BLaER1 (cell line): ENCODE measurements at regions not wholly inside any gene's neighbourhood (a gene's known extent, or its start where the extent isn't known, plus 50 kb on each side); places are given as distances from the start of the nearest gene placed in this dataset.
A peak's percentile ranks its signal among the peaks of the same experiment; 100 is the strongest.
"Not testable (repeated sequence)": the region's sequence is repeated elsewhere in the genome, so short reads cannot be mapped to it uniquely, and the experiment has no call there.

Experiments used
- H3K27ac ChIP-seq: shearing (Covaris generic); formaldehyde crosslinking; 2 replicates; pipeline ENCODE4 v1.8.1; 2022
- H3K27me3 ChIP-seq: shearing (Covaris generic); formaldehyde crosslinking; 2 replicates; pipeline ENCODE4 v1.8.1; 2022
- H3K36me3 ChIP-seq: shearing (Covaris generic); formaldehyde crosslinking; 2 replicates; pipeline ENCODE4 v1.8.1; 2022
- H3K4me1 ChIP-seq: shearing (Covaris generic); formaldehyde crosslinking; 2 replicates; pipeline ENCODE4 v1.8.1; 2022
- H3K4me2 ChIP-seq: shearing (Covaris generic); formaldehyde crosslinking; 2 replicates; pipeline ENCODE4 v1.8.1; 2022
- H3K4me3 ChIP-seq: shearing (Covaris generic); formaldehyde crosslinking; 2 replicates; pipeline ENCODE4 v1.8.1; 2022
- H3K9ac ChIP-seq: shearing (Covaris generic); formaldehyde crosslinking; 2 replicates; pipeline ENCODE4 v1.8.1; 2022
- H3K9me3 ChIP-seq: shearing (Covaris generic); formaldehyde crosslinking; 2 replicates; pipeline ENCODE4 v1.8.1; 2022
- H4K20me1 ChIP-seq: shearing (Covaris generic); formaldehyde crosslinking; 2 replicates; pipeline ENCODE4 v1.8.1; 2022
- Cebpa-rat ChIP-seq: shearing (Covaris generic); IDR thresholded peaks from 2 replicates; pipeline ENCODE4 v1.8.1; 2022

DNA sequence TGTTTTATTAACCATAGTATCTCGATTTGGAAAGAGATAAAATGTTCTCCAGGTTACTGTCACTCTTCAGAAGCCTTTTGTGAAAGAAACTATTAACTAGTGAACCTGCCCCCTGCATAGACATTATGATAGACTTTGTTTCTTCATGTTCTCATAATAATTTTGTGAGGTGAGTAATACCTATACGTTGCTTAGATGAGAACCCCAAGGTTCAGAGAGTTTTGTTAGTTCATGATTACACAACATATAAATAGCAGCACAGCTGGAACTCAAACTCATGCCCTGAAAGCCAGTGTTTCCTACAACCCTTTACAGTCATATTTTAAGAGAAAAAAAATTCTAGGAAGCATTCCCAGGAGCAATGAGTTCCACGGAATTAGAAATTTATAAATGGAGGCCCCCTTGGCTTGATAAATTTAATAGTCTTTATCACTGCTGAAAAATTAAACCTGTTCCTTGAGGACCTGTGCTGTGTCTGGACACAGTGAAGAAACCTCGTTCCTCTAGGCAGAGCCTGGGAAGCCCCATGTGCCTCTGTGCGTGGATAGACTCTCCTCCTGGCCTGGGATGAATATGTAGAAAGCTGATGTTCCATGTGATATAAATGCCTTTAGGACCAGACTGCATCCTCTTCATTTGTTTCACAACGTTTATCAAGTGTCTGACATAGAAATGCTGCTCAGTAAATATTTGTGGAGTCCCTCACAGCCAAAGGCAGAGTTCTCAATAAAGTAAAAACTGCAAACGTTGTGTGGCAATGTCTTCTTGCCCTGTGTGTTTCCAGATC, 1257.0 kb upstream of the GYPC start:
- Histone ChIP-seq H3K4me3 (no peak overlapping the region), H3K9me3 (no peaks in the 10 kb centered on the region), H3K4me2 (no peak overlapping the region), H3K4me1 (no peaks in the 10 kb centered on the region), H3K36me3 (no peaks in the 10 kb centered on the region), H3K27ac (no peak overlapping the region), H3K27me3 (no peaks in the 10 kb centered on the region), H4K20me1 (no peaks in the 10 kb centered on the region), H3K9ac (no peak overlapping the region)
- TF ChIP-seq Cebpa-rat = no peak

DNA sequence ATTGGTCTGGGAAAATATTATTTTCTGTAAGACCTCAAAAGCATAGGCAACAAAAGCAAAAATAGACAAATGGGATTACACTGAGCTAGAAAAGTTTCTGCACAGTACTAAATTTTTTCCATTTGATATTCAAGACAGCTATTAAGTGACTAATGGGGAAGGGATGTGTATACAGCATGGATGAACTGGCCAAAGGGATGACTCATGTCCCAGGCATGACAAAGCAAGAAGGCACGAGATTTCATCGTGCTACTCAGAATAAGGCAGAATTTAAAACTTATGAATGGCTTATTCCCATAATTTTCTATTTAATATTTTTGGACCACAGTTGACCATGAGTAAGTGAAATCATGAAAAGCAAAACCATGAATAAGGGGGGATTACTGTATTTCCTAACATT, 1250.1 kb upstream of the GYPC start:
- no peak overlapping the region for H3K27ac ChIP-seq
- no peaks in the 10 kb centered on the region for H3K27me3 ChIP-seq
- no peaks in the 10 kb centered on the region for H4K20me1 ChIP-seq
- no peak overlapping the region for H3K4me3 ChIP-seq
- no peak overlapping the region for H3K4me2 ChIP-seq
- TF ChIP-seq Cebpa-rat = no peak
- no peak overlapping the region for H3K9ac ChIP-seq
- no peaks in the 10 kb centered on the region for H3K9me3 ChIP-seq
- H3K4me1 ChIP-seq = no peaks in the 10 kb centered on the region
- no peaks in the 10 kb centered on the region for H3K36me3 ChIP-seq

DNA sequence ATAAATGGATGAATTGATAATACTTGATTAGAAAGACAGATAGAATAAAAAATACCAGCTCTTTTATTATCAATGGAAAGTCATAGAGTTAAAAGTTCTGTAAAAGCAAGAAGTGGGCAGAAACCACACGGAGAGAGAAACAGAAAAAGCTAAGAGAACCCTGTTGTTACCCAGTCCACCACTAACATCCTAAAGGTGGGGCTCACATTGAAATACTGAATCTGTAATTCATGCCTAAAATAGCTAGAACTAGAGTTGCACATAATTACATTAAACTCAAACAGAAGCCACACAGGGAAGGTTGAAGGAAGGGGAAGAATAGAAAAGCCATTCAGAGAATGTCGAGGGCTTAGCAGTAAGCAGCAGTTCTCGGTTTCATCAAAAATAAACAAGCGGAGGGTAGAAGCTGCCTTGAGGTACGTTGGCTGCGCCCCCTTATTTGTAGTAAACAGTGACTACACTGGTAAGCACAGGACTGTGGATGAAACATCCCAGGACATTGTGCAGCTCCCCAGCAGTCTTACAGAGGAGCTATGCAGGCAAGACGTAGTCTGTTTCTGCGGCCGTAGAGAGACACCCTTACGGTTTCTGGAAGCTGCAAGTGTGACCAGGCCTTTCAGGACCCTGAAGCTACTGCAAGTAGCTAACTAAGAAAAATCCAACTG, 1247.0 kb upstream of the GYPC start:
- H3K27ac ChIP-seq = no peak overlapping the region
- H3K4me3 ChIP-seq = no peak overlapping the region
- H3K27me3 ChIP-seq = no peaks in the 10 kb centered on the region
- H3K4me1 ChIP-seq = no peaks in the 10 kb centered on the region
- no peaks in the 10 kb centered on the region for H4K20me1 ChIP-seq
- H3K4me2 ChIP-seq = no peak overlapping the region
- no peak overlapping the region for H3K9ac ChIP-seq
- no peak for TF ChIP-seq Cebpa-rat
- H3K9me3 ChIP-seq = no peaks in the 10 kb centered on the region
- no peaks in the 10 kb centered on the region for H3K36me3 ChIP-seq

GRCh38 chr2:125418483-125418882, 1237.5 kb upstream of the GYPC start:
- Histone ChIP-seq H3K4me2 (no peak overlapping the region), H3K36me3 (no peaks in the 10 kb centered on the region), H3K4me1 (no peaks in the 10 kb centered on the region), H4K20me1 (no peaks in the 10 kb centered on the region), H3K9ac (no peak overlapping the region), H3K4me3 (no peak overlapping the region), H3K27ac (no peak overlapping the region), H3K27me3 (no peaks in the 10 kb centered on the region), H3K9me3 (peaks cover 8% of the 10 kb centered on the region)
- no peak for TF ChIP-seq Cebpa-rat

GRCh38 chr2:125422198-125422770, 1233.7 kb upstream of the GYPC start:
- H3K4me3 ChIP-seq, H3K27me3 ChIP-seq, H3K9me3 ChIP-seq, H3K4me1 ChIP-seq, H4K20me1 ChIP-seq, H3K27ac ChIP-seq, H3K36me3 ChIP-seq, H3K4me2 ChIP-seq, H3K9ac ChIP-seq: not testable (repeated sequence)

GRCh38 chr2:125424266-125424785, 1231.6 kb upstream of the GYPC start:
- Histone ChIP-seq H3K27ac (no peak overlapping the region), H3K4me1 (peaks cover 16% of the 10 kb centered on the region; the same call in 1 of the 2 replicates), H4K20me1 (no peaks in the 10 kb centered on the region), H3K9me3 (peaks cover 8% of the 10 kb centered on the region), H3K4me3 (no peak overlapping the region), H3K9ac (no peak overlapping the region), H3K36me3 (no peaks in the 10 kb centered on the region), H3K4me2 (no peak overlapping the region), H3K27me3 (no peaks in the 10 kb centered on the region)
- no peak for TF ChIP-seq Cebpa-rat

GRCh38 chr2:125427721-125428315, 1228.1 kb upstream of the GYPC start:
- H3K4me2 ChIP-seq = peak overlapping the region; percentile 25; the same call in 1 of the 2 replicates
- TF ChIP-seq Cebpa-rat = no peak
- H3K27ac ChIP-seq = no peak overlapping the region
- H3K36me3 ChIP-seq = no peaks in the 10 kb centered on the region
- H3K9ac ChIP-seq = no peak overlapping the region
- peaks cover 16% of the 10 kb centered on the region; the same call in 1 of the 2 replicates for H3K4me1 ChIP-seq
- no peak overlapping the region for H3K4me3 ChIP-seq
- H3K27me3 ChIP-seq = no peaks in the 10 kb centered on the region
- H3K9me3 ChIP-seq = no peaks in the 10 kb centered on the region
- H4K20me1 ChIP-seq = no peaks in the 10 kb centered on the region

GRCh38 chr2:125444106-125444505, 1211.9 kb upstream of the GYPC start:
- Histone ChIP-seq H3K27me3 (no peaks in the 10 kb centered on the region), H3K27ac (no peak overlapping the region), H3K4me2 (no peak overlapping the region), H3K9me3 (no peaks in the 10 kb centered on the region), H3K36me3 (no peaks in the 10 kb centered on the region), H3K4me1 (peaks cover 5% of the 10 kb centered on the region; the same call in 1 of the 2 replicates), H3K9ac (no peak overlapping the region), H3K4me3 (no peak overlapping the region), H4K20me1 (no peaks in the 10 kb centered on the region)
- TF ChIP-seq Cebpa-rat = no peak

- peaks cover 5% of the 10 kb centered on the region; the same call in 1 of the 2 replicates for H3K4me1 ChIP-seq
- H3K36me3 ChIP-seq = no peaks in the 10 kb centered on the region
- H3K9me3 ChIP-seq = no peaks in the 10 kb centered on the region
- H4K20me1 ChIP-seq = no peaks in the 10 kb centered on the region
- H3K27me3 ChIP-seq = no peaks in the 10 kb centered on the region
- TF ChIP-seq Cebpa-rat = no peak
- no peak overlapping the region for H3K4me2 ChIP-seq
- no peak overlapping the region for H3K4me3 ChIP-seq
- no peak overlapping the region for H3K27ac ChIP-seq
- H3K9ac ChIP-seq = no peak overlapping the region
Observed at GRCh38 chr2:125445495-125445894, 1210.5 kb upstream of the GYPC start.
